NOMO-1 treated with dmso at 0.1 percent for 144 hours (cell line): ENCODE measurements at regions not wholly inside any gene's neighbourhood (a gene's known extent, or its start where the extent isn't known, plus 50 kb on each side); places are given as distances from the start of the nearest gene placed in this dataset.
A peak's percentile ranks its signal among the peaks of the same experiment; 100 is the strongest.
"Not testable (repeated sequence)": the region's sequence is repeated elsewhere in the genome, so short reads cannot be mapped to it uniquely, and the experiment has no call there.

Source experiments
- DNase-seq: peaks from one replicate; lab custom pipeline; 2025; ENCODE audit not compliant: unreplicated experiment; lab: John Stamatoyannopoulos, UW

- no peak for DNase-seq
These were observed 250.3 kb upstream of the ARSJ start for GRCh38 chr4:114229706-114230105.

DNA sequence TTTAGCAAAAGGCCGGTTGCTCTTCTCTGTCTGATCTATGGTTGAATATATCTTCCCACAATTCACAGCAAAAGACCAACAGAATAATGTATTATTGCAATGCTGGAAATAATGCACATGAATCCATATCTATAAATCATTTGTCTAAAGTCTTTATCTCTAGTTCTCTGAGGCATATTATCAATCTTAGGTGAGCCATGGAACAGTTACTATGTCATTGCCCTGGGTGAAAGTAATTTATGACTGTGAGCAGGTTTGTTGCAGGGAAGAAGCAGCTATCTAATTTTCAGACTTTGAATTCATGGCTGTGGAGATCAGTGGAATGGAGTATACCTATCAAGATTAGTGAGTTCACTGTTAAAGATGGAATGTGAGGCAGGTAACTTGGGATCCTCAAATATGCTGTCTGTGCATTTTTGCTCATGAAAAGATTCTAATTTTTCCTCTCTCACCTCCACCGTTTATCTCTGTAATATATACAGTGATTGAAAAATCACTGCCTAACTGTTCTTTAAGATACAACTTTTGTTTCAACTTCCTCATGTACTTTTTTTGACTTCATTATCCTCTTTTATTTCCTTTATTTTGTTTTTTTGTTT, 256.8 kb upstream of the ARSJ start:
- no peak for DNase-seq

- no peak for DNase-seq
These were observed 258.6 kb upstream of the ARSJ start for GRCh38 chr4:114237997-114238396.

DNA sequence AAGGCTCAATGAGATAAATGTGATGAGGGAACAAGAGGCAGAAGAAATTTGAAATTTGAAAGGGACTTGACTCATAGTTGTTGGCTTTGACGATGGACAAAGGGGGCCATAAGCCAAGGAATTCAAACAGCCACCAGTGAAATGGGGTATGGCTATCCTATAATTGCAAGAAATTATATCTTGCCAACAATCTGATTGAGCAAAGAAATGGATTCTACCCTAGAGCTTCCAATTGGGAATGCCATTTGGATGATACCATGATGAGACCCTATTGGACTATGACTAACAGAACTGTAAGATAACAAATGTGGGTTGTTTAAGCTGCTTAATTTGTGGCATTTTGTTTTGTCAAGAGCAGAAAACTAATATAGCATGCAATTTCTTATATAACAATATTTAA, 270.1 kb upstream of the ARSJ start:
- no peak for DNase-seq

DNA sequence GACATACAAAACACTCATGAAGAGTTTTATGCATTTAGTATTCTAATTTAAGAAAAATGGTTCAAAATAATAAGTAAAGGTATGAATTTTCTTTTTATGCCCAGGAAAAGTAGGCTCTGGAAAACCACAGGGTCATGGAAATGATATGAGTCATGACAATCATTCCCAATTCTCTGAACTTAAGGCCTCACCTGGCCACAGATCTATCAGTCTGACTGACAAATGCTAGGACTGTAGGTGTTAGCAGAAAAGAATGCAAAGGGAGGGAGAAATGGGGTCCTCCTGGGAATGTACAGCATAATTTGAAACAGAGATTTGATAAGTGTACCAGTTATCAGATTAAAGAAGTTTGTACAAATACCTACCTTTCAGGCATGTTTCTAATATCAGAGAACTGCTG, 270.5 kb upstream of the ARSJ start:
- no peak for DNase-seq

- no peak for DNase-seq
These were observed 271.0 kb upstream of the ARSJ start for GRCh38 chr4:114250439-114250891.

- DNase-seq, result no peak
These were observed 271.6 kb upstream of the ARSJ start for GRCh38 chr4:114251020-114251419.

DNA sequence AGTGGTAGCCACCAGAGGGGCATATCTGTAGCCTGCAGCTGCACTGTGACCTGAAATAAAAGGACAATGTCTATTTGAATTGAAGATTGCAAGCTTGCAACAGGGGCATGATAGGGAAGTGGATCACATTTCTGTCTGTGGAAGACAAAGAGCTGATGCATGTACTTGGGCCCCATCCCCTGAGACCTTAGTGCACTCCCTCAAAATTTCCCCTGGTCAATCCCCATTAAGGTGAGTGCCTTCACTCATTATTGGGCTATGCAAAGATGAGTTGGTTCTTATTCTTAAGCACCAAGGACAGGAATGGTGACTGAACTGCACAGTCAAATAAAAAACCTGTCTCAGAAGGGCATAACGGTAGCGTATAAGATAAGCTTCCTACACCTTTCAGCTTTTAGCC, 273.1 kb upstream of the ARSJ start:
- DNase-seq, result no peak

DNA sequence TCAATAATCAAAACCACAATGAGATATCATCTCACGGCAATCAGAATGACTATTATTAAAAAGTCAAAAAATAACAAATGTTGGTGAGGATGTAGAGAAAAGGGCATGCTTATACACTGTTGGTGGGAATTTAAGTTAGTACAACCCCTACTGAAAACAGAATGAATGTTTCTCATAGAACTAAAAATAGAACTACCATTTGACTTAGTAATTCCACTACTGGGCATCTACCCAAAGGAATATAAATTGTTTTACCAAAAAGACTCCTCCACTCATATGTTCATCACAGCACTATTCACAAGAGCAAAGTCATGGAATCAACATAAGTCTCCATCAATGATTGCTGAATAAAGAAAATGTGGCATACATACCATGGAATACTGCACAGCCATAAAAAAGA, 278.1 kb upstream of the ARSJ start:
- no peak for DNase-seq

DNA sequence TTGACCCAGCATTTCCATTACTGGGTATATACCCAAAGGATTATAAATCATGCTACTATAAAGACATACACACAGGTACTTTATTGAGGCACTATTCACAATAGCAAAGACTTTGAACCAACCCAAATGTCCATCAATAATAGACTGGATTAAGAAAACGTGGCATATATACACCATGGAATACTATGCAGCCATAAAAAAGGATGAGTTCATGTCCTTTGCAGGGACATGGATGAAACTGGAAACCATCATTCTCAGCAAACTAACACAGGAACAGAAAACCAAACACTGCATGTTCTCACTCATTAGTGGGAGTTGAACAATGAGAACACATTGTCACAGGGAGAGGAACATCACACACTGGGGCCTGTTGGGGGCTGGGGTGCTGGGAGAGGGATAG, 283.0 kb upstream of the ARSJ start:
- DNase-seq, result not testable (repeated sequence)

- DNase-seq, result no peak
These were observed 283.8 kb upstream of the ARSJ start for GRCh38 chr4:114263233-114263632.

DNA sequence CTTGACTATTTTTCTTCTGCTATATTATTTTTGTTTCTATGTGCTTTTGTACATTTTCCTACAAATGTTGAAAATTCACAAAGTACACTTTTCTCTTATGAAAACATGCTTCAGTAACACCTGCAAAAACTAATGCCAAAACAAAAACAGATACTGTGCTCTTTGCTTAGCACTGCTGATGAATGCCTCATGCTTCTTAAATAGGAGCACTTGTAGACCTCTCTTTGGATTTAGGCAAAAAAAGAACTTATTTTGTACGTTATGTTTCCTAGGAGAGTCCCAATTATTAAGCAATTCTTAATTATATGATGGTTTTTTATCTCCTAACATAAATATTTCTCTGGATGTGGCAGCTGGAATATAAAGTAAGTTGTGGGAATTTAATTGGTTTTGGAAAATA, 285.0 kb upstream of the ARSJ start:
- DNase-seq, result no peak

DNA sequence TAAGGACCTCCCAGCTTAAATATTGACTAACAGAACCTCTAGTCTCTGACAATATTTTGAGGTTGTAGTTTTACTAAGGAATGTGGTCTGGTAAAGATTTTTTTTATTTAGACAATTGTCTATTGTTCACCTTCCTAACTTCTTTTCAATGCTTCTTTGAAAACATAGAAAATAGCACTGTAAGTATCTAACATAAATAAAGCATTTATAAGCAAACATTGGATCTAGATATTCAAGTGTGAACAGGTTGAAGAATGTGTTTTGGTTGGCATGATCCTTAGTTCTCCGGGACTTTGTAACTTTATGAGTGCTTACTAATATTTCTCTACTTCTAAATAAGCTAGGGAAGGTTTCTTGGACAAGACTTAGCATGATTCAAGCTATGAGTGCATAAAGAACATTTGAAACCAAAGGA, 285.4 kb upstream of the ARSJ start:
- no peak for DNase-seq

DNA sequence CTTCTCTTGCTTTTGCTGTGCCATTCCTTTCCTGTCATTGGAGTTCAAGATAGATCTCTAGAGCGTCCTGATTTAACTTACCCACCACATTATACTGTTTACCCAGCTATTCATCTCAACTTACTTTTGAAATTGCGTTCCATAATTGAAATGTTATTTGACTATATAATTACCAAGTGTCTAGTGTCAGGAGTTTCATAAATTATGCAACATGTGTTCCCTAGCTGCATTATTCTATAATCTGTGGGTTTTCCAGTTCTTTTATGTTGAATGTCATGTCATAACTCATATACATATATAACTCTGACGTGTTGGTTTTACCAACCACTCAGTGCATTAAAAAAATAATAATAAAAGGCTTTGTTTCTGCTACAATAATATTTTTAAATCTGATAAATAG, 285.9 kb upstream of the ARSJ start:
- DNase-seq, result no peak

GRCh38 chr4:114267976-114268375, 288.5 kb upstream of the ARSJ start:
- no peak for DNase-seq

GRCh38 chr4:114271031-114271430, 291.6 kb upstream of the ARSJ start:
- no peak for DNase-seq

GRCh38 chr4:114272226-114272625, 292.8 kb upstream of the ARSJ start:
- no peak for DNase-seq

DNA sequence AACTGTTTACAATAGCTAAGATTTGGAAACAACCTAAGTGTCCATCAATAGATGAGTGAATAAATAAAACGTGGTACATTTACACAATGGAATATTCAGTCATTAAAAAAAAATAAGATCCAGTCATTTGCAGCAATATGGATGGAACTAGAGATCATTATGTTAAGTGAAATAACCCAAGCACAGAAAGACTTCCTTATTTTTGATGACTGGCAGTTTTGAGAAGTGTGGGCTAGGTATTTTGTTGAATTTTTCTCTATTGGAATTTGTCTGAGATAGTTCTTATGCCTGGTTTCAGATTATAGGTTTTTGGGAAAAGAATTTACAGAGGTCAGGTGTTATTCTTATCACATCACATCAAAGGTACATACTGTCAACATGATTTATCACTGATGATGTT, 293.8 kb upstream of the ARSJ start:
- DNase-seq, result peak; percentile 72

DNA sequence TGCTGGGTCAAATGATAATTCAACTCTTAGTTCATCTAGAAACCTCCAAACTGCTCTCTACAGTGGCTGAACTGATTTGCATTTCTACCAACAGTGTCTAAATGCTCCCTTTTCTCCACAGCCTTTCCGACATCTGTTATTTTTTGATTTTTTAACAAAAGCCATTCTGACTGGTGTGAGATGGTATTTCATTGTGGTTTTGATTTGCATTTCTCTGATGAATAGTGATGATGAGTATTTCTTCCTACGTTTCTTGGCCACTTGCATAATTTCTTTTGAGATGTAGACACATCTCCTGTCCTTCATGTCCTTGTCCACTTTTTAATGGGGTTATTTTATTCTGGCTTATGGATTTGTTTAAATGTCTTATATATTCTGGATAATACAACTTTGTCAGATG, 298.2 kb upstream of the ARSJ start:
- DNase-seq, result no peak

DNA sequence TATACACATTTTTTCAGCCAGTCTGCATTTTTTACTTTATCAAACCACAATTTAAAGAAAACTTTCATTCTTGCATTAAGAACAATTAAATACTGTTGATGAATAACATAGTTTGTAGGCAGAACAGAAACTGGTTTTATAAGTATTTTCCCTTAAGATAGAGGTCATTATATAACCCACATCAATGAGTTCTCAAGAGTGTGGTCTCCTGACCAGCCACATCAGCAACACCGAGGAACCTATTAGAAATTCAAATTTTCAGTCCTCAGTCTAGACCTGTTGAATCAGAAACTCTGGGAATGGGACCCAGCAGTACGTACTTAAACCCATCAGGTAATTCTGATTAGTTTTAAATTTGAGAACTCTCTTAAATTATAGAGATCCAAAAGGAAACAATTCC, 299.6 kb upstream of the ARSJ start:
- no peak for DNase-seq

GRCh38 chr4:114279711-114280110, 300.3 kb upstream of the ARSJ start:
- DNase-seq, result no peak

DNA sequence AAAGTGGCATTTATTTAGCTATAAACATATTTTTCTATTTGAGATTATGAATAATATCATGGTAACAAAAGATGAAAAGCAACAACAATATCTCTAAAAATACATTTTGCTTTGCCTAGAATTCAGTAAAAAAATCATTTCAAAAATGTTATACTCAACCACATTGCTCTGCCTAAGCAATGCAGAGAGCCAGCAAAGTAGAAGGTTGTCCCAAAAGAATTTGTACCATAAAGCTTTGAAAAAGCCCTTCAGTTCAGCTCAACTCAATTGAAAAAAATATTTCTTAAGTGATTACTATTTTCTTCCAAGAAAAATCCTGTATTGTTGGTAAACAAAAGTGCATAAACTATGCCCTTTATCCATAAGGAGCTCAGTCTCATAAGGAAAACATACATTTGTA, 301.2 kb upstream of the ARSJ start:
- DNase-seq, result no peak

DNA sequence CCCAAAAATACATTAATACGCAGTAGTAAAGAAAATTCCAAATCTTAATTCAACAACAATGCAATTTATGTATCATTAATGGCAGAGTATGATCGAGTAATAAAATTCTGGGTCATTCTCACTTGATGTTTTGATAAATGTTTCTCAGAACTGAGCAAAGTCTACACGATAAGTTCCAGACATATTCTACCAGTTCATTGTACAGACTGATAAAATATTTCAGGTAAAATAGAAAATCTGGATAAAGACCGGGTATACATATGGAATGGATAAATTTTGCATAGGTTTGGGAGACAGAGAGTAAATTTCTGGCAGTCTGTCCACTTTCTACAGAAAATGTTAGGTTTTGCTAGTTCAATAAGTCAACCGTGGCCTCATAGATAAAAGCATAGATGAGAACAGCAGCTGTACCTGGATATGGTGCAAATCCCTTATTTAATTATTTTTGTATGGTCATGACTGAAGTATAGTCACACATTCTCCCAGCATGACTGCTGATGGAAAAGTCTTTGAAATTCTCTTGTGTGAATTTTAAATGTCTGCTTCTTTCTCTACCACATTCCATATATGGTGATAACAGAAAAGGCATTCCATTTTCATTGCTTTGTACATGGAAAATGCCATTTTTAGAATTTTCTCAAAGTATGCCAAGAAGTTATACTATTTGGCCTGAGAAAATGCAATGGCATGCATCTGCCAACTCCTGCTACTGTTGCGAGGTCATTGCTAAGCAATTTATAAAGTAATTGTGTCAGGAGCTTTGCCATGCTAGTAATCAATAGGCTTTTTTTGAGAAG, 301.9 kb upstream of the ARSJ start:
- DNase-seq, result no peak
